ENCODE measurements at regions not wholly inside any gene's neighbourhood (a gene's known extent, or its start where the extent isn't known, plus 50 kb on each side); places are given as distances from the start of the nearest gene placed in this dataset.
"Not testable (repeated sequence)": the region's sequence is repeated elsewhere in the genome, so short reads cannot be mapped to it uniquely, and the experiment has no call there.

GRCh38 chr3:147318900-147319299 is 87.4 kb downstream of the ZIC4 start:
- no peaks in the 10 kb centered on the region for H3K9me2 ChIP-seq (replicated peaks; ENCODE audit: low read length)
- H2AFZ ChIP-seq (ENCODE audit: low read length): no peak overlapping the region
- H3K79me2 ChIP-seq (ENCODE audit: low read length): no peaks in the 10 kb centered on the region
- H3K4me2 ChIP-seq (ENCODE audit: low read length): no peak overlapping the region
- no peaks in the 10 kb centered on the region for H3K27me3 ChIP-seq (ENCODE audit: low read length)
- no peak overlapping the region for H3K4me3 ChIP-seq (ENCODE audit: low read length)
- H3K4me1 ChIP-seq (ENCODE audit: insufficient read depth, low read length): no peaks in the 10 kb centered on the region
- no peak overlapping the region for H3K9ac ChIP-seq (ENCODE audit: low read length)
- ATAC-seq (no peak), DNase-seq (peak; percentile 11)
- H3K9me3 ChIP-seq (ENCODE audit: low read length): no peaks in the 10 kb centered on the region
- TF ChIP-seq EZH2phosphoT487 (IDR thresholded peaks at IDR 0.05; ENCODE audit: borderline replicate concordance, low read length): no peak
- TF ChIP-seq EZH2 (IDR thresholded peaks at IDR 0.05; ENCODE audit: low read length, unreplicated experiment): no peak
- no peak for TF ChIP-seq CTCF (conservative IDR thresholded peaks at IDR 0.05; ENCODE audit: low read depth, low read length)
- ChIA-PET CTCF (no interaction called here), POLR2A (ENCODE audit: unreplicated experiment) (no interaction called here)
- no peaks in the 10 kb centered on the region for H4K20me1 ChIP-seq (ENCODE audit: low read length)
- no peaks in the 10 kb centered on the region for H3F3A ChIP-seq (ENCODE audit: low read length, unreplicated experiment)
- H3K36me3 ChIP-seq (ENCODE audit: low read depth, low read length): no peaks in the 10 kb centered on the region
- intact Hi-C loops (cut with micrococcal nuclease): no loop called here
- H3K27ac ChIP-seq (ENCODE audit: low read length): no peak overlapping the region
- no TSS peak for BruUV-seq (replicated peaks)

GRCh38 chr3:147317080-147317479 is 89.3 kb downstream of the ZIC4 start:
- H3K27ac ChIP-seq (ENCODE audit: low read length); H3K79me2 ChIP-seq (ENCODE audit: low read length); H4K20me1 ChIP-seq (ENCODE audit: low read length); DNase-seq; ATAC-seq; intact Hi-C loops (cut with micrococcal nuclease); CTCF ChIA-PET; H3F3A ChIP-seq (ENCODE audit: low read length, unreplicated experiment); H3K27me3 ChIP-seq (ENCODE audit: low read length); H3K4me3 ChIP-seq (ENCODE audit: low read length); BruUV-seq (replicated peaks); H3K36me3 ChIP-seq (ENCODE audit: low read depth, low read length); H3K4me2 ChIP-seq (ENCODE audit: low read length); H3K9me2 ChIP-seq (replicated peaks; ENCODE audit: low read length); H3K9ac ChIP-seq (ENCODE audit: low read length); H3K9me3 ChIP-seq (ENCODE audit: low read length); POLR2A ChIA-PET (ENCODE audit: unreplicated experiment); H3K4me1 ChIP-seq (ENCODE audit: insufficient read depth, low read length); H2AFZ ChIP-seq (ENCODE audit: low read length): not testable (repeated sequence)

GRCh38 chr3:147313513-147313912 is 92.8 kb downstream of the ZIC4 start:
- ChIA-PET CTCF (no interaction called here), POLR2A (ENCODE audit: unreplicated experiment) (no interaction called here)
- peaks cover 12% of the 10 kb centered on the region; the same call in 1 of the 2 replicates for H3K27me3 ChIP-seq (ENCODE audit: low read length)
- ATAC-seq (no peak), DNase-seq (no peak)
- H3K27ac ChIP-seq (ENCODE audit: low read length): no peak overlapping the region
- intact Hi-C loops (cut with micrococcal nuclease): no loop called here
- BruUV-seq (replicated peaks): no TSS peak
- no peak overlapping the region for H3K4me2 ChIP-seq (ENCODE audit: low read length)
- no peaks in the 10 kb centered on the region for H4K20me1 ChIP-seq (ENCODE audit: low read length)
- H3K36me3 ChIP-seq (ENCODE audit: low read depth, low read length): no peaks in the 10 kb centered on the region
- no peaks in the 10 kb centered on the region for H3F3A ChIP-seq (ENCODE audit: low read length, unreplicated experiment)
- no peaks in the 10 kb centered on the region for H3K79me2 ChIP-seq (ENCODE audit: low read length)
- H3K9me3 ChIP-seq (ENCODE audit: low read length): no peaks in the 10 kb centered on the region
- no peak overlapping the region for H3K4me3 ChIP-seq (ENCODE audit: low read length)
- no peaks in the 10 kb centered on the region for H3K9me2 ChIP-seq (replicated peaks; ENCODE audit: low read length)
- no peak overlapping the region for H2AFZ ChIP-seq (ENCODE audit: low read length)
- no peak overlapping the region for H3K9ac ChIP-seq (ENCODE audit: low read length)
- no peaks in the 10 kb centered on the region for H3K4me1 ChIP-seq (ENCODE audit: insufficient read depth, low read length)
- TF ChIP-seq EZH2phosphoT487 (IDR thresholded peaks at IDR 0.05; ENCODE audit: borderline replicate concordance, low read length) (no peak), CTCF (conservative IDR thresholded peaks at IDR 0.05; ENCODE audit: low read depth, low read length) (no peak), EZH2 (IDR thresholded peaks at IDR 0.05; ENCODE audit: low read length, unreplicated experiment) (no peak)
